Activated B cell treated with CpG ODN at 0.5 μM for 24 hours (primary cell): ENCODE measurements at regions not wholly inside any gene's neighbourhood (a gene's known extent, or its start where the extent isn't known, plus 50 kb on each side); places are given as distances from the start of the nearest gene placed in this dataset.
"Not testable (repeated sequence)": the region's sequence is repeated elsewhere in the genome, so short reads cannot be mapped to it uniquely, and the experiment has no call there.

Source experiments
- ATAC-seq: fragments of 200-7000 bp; cut with Tn5 transposase; one replicate; pipeline ENCODE4 v1.10.0; 2021; ENCODE audit warnings: low read depth, mild to moderate bottlenecking, moderate library complexity
- CTCF ChIA-PET: fragments of 350-600 bp; sonication (Branson Sonifier 250); formaldehyde crosslinking; loops from one replicate; lab custom pipeline; 2021; ENCODE audit warnings: antibody characterized with exemption; lab: Charles Lee
- POLR2A ChIA-PET: fragments of 350-600 bp; sonication (Branson Sonifier 250); formaldehyde crosslinking; loops from one replicate; lab custom pipeline; 2021; ENCODE audit warnings: antibody characterized with exemption; lab: Charles Lee
- DNase-seq: peaks from one replicate; pipeline ENCODE4 v3.0.0; 2022
- H3K27ac Mint-ChIP-seq: one replicate; pipeline ENCODE4 v1.8.0; 2020; ENCODE audit warnings: mixed read lengths
- H3K27me3 Mint-ChIP-seq: one replicate; pipeline ENCODE4 v1.8.0; 2021; ENCODE audit warnings: mixed read lengths
- H3K36me3 Mint-ChIP-seq: one replicate; pipeline ENCODE4 v1.8.0; 2021; ENCODE audit warnings: low read depth, mixed read lengths
- H3K4me1 Mint-ChIP-seq: one replicate; pipeline ENCODE4 v1.8.0; 2021; ENCODE audit warnings: mixed read lengths
- H3K4me3 Mint-ChIP-seq: one replicate; pipeline ENCODE4 v1.8.0; 2020; ENCODE audit warnings: mild to moderate bottlenecking, mixed read lengths
- H3K9me3 Mint-ChIP-seq: one replicate; pipeline ENCODE4 v1.8.0; 2020; ENCODE audit warnings: mixed read lengths
- intact Hi-C: fragments of 100-400 bp; cut with micrococcal nuclease; formaldehyde crosslinking; loops from one replicate; pipeline ENCODE4 v1.15.1; 2024
- TF ChIP-seq, protein P1 (sequence below): fragments of 200-600 bp; IDR thresholded peaks from one replicate; pipeline ENCODE4 v1.8.0; 2022; ENCODE audit warnings: antibody characterized with exemption, mild to moderate bottlenecking

DNA sequence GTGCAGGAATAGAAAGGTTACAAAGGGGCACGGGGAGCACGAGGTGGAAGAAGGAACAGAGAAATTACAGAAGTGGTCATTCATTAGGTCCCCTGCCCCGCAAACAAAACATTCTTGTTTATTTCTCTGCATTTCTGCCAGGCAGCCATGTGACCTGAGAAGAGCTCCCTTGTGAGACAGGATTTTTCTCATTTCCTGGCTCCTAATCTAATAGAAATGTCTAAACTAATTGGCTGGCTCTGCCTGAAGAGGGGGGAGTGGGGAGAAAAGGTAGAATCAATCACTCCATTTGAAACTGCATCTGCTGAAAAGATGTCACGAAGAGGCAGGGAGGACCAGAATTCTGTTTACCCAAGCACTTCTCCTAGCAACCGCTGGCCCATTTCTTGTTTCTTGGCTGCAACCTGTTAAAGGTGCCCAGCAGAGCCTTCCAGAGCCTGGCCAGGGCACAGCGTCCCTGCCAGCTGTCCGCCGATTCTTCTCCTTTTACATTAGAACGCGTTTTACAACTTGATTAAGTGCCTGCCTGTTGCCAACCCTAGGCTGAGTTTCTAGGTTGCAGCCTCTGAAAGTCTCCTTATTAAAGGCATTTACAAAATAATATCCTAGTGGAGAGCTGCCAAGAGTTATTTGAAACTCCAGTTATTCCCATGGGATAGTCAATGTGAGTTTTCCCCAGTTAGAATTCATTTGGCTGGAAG lies 1227.6 kb downstream of the TYW1 start:
- intact Hi-C loops: no loop called here
- Mint-ChIP-seq H3K36me3 (no peaks in the 10 kb centered on the region), H3K4me3 (no peak overlapping the region), H3K27ac (no peak overlapping the region), H3K9me3 (peaks cover 3% of the 10 kb centered on the region), H3K27me3 (no peaks in the 10 kb centered on the region), H3K4me1 (no peaks in the 10 kb centered on the region)
- DNase-seq: no peak
- TF ChIP-seq, protein P1, sequence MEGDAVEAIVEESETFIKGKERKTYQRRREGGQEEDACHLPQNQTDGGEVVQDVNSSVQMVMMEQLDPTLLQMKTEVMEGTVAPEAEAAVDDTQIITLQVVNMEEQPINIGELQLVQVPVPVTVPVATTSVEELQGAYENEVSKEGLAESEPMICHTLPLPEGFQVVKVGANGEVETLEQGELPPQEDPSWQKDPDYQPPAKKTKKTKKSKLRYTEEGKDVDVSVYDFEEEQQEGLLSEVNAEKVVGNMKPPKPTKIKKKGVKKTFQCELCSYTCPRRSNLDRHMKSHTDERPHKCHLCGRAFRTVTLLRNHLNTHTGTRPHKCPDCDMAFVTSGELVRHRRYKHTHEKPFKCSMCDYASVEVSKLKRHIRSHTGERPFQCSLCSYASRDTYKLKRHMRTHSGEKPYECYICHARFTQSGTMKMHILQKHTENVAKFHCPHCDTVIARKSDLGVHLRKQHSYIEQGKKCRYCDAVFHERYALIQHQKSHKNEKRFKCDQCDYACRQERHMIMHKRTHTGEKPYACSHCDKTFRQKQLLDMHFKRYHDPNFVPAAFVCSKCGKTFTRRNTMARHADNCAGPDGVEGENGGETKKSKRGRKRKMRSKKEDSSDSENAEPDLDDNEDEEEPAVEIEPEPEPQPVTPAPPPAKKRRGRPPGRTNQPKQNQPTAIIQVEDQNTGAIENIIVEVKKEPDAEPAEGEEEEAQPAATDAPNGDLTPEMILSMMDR: no peak
- POLR2A ChIA-PET: no interaction called here
- CTCF ChIA-PET: no interaction called here
- ATAC-seq: no peak

DNA sequence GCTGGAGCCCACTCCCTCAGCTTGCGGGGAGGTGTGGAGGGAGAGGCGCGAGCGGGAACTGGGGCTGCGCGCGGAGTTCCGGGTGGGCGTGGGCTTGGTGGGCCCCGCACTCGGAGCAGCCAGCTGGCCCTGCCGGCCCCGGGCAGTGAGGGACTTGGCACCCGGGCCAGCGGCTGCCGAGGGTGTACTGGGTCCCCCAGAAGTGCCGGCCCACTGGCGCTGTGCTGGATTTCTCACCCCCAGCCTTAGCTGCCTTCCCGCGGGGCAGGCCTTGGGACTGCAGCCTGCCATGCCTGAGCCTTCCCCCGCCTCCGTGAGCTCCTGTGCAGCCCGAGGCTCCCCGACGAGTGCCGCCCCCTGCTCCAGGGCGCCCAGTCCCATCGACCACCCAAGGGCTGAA lies 1234.4 kb downstream of the TYW1 start:
- intact Hi-C loops, H3K9me3 Mint-ChIP-seq, H3K36me3 Mint-ChIP-seq, CTCF ChIA-PET, POLR2A ChIA-PET, H3K27ac Mint-ChIP-seq, H3K4me3 Mint-ChIP-seq, H3K27me3 Mint-ChIP-seq, H3K4me1 Mint-ChIP-seq, ATAC-seq, DNase-seq: not testable (repeated sequence)

DNA sequence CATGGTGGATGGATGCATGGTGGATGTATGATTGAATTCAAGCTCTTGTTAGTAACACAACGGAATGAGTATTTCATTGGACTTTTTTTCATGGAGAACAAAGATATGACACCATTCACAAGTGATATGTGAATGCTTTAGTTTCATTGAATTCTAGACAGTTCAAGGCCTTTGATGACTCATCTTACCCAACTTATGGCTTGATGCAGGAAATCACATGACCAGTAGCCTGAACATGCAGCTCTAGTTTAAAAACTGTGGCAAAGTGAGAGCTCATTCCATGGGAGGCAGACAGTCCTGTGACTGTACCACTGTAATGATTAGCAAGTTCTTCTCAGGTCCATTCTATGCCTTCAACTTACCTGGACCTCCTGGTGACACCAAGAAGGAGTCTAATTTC lies 1239.3 kb downstream of the TYW1 start:
- ATAC-seq: no peak
- POLR2A ChIA-PET: no interaction called here
- TF ChIP-seq, protein P1: no peak
- H3K36me3 Mint-ChIP-seq: no peaks in the 10 kb centered on the region
- no peak for DNase-seq
- no peaks in the 10 kb centered on the region for H3K27me3 Mint-ChIP-seq
- CTCF ChIA-PET: no interaction called here
- no peak overlapping the region for H3K27ac Mint-ChIP-seq
- no peak overlapping the region for H3K4me3 Mint-ChIP-seq
- H3K4me1 Mint-ChIP-seq: no peaks in the 10 kb centered on the region
- H3K9me3 Mint-ChIP-seq: peaks cover 5% of the 10 kb centered on the region
- intact Hi-C loops: no loop called here

DNA sequence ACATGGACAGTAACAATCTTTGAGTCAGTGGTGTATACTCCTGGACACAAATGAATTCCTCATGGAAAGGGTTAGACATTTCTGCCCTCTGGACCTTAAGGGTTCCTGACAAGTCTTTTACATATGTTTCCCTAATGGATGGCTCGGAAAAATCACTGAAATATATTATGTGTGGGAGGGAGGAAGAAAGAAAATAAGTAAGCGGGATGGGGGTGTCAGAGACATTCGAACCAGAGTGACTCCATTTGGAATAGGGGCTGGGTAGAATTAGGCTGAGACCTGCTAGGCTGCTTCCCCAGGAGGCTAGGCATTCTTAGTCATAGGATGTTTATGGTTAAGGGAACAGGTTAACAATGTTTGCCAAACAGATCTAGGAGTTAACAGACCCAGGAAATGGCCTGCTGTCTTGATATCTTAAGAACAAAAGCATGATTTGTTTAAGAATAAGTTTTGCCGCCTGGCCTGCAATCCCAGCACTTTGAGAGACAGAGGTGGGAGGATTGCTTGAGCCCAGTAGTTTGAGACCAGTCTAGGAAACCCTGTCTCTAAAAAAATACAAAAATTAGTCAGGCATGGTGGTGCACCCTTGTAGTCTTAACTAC lies 1241.7 kb downstream of the TYW1 start:
- intact Hi-C loops: no loop called here
- ChIA-PET CTCF (no interaction called here), POLR2A (no interaction called here)
- ATAC-seq (no peak), DNase-seq (no peak)
- TF ChIP-seq, protein P1: no peak
- Mint-ChIP-seq H3K27me3 (no peaks in the 10 kb centered on the region), H3K36me3 (no peaks in the 10 kb centered on the region), H3K27ac (no peak overlapping the region), H3K9me3 (peaks cover 10% of the 10 kb centered on the region), H3K4me1 (no peaks in the 10 kb centered on the region), H3K4me3 (no peak overlapping the region)

DNA sequence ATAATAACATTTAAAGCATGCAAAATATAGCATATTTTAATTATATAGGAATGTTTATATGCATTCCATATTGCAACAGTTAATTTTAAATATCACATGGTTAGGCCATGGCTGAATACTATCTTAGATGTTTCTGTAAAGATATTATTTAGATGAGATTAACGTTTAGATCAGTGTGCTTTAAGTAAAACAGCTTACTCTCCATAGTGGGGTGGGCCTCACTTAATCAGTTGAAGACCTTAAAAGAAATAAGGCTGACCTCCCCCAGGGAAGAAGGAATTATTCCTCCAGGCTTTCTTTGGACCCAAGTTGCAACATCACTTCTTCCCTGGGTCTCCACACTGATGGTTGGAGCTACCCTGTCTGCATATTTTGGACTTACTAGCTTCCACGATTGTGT lies 1246.5 kb downstream of the TYW1 start:
- H3K27me3 Mint-ChIP-seq: no peaks in the 10 kb centered on the region
- ChIA-PET POLR2A (no interaction called here), CTCF (no interaction called here)

More for the DNA sequence above, 1246.5 kb downstream of the TYW1 start:
- no peaks in the 10 kb centered on the region for H3K36me3 Mint-ChIP-seq
- ATAC-seq: no peak
- no peaks in the 10 kb centered on the region for H3K4me1 Mint-ChIP-seq
- no peak overlapping the region for H3K4me3 Mint-ChIP-seq
- H3K27ac Mint-ChIP-seq: no peak overlapping the region
- peaks cover 5% of the 10 kb centered on the region for H3K9me3 Mint-ChIP-seq
- TF ChIP-seq, protein P1: no peak
- DNase-seq: no peak
- intact Hi-C loops: no loop called here
